ENCODE measurements at regions not wholly inside any gene's neighbourhood (a gene's known extent, or its start where the extent isn't known, plus 50 kb on each side); places are given as distances from the start of the nearest gene placed in this dataset.

DNA sequence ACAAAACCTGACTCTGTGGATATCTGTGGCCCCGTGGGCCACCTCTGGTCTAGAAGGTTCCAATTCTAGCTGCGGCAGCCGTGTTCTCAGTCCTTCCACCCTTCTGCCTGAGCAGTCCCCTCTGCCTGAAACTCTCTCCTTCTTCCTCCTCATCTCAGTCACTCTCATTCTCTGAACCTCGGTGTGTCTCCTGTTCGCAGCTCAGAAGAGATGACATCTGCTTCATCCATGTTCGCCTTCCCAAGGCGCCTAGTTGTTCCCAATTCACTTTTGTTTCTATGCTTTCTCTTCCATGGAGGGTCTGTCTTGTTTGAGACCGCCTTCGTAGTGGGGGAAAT is 95.5 kb downstream of the CEBPB start:
- DNase-seq = no peak

GRCh38 chr20:50286609-50287008 is 96.0 kb downstream of the CEBPB start:
- DNase-seq = no peak

GRCh38 chr20:50287512-50287911 is 96.9 kb downstream of the CEBPB start:
- DNase-seq = no peak

DNA sequence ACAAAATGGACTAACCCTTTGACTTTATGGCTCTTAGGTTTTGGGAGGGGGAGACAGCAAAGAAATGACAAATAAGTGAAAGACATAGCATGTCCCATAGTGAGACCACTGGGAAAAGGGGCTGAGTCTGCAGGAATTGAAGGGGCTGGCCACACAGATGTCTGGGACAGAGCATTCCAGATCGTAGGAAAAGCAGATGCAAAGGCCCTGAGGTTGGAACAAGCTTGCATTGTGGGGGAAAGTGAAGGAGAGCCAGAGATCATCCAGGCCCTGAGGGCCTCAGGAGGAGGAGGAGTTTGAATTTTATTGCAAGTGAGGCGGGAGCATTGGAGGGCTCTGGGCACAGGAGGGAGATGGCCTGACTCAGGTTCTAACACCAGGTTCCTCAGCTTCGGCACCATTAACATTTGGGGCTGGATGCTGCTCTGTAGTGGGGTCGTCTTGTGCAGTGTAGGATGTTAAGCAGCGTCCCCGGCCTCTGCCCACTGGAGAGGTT is 97.5 kb downstream of the CEBPB start:
- no peak for DNase-seq

DNA sequence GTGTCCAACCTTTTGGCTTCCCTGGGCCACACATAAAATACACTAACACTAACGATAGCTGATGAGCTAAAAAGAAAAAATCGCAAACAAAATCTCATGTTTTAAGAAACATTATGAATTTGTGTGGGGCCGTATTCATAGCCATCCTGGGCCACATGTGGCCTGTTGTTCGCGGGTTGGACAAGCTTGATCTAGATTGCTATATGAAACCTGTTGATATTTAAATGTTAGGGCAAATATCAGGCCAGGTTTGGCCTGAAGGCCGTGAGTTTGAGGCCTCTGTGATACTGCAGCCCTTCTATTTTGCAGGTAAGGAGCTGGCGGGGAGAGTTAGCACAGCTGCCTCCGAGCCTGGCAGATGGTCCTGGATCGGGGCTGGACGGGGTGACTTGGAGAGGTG is 99.0 kb downstream of the CEBPB start:
- DNase-seq = no peak

DNA sequence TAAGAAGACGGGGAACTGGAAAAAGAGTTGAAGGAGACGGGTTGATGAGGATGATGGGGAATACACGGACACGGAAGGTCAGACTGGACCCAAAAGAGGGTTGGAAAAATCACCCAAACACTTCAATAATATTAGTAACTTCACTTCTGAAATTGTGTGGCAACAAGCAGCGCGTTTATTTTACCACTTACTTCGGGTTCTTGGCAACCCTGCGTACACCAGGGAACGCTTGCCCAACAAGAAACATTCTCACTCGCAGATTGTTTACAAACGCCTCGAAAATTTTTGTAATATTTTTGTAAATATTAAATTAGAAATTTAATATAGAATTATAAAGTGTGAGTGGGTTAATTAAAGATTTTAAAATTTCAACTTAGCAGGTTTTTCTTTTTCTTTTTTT is 99.5 kb downstream of the CEBPB start:
- no peak for DNase-seq

DNA sequence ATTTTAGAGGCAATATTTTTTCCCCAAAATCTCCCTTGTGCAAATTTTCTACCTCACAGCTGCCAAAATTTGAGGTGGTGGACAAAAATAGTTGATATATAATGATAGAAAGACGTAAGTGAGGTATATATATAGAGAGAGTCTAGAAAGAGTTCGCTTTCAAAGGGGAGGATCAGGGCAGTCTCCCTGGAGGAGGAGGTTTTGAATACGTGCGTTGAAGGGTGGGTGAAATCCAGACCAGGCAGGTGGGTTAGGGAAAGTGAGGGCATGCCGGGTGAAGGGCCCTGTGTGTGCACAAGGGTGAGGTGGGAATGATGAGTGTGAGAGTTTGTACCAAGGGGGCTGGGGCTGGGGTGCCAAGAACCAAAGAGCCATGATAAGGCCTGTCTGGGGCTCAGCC is 100.2 kb downstream of the CEBPB start:
- DNase-seq = no peak

GRCh38 chr20:50291254-50292078 is 100.8 kb downstream of the CEBPB start:
- no peak for DNase-seq

DNA sequence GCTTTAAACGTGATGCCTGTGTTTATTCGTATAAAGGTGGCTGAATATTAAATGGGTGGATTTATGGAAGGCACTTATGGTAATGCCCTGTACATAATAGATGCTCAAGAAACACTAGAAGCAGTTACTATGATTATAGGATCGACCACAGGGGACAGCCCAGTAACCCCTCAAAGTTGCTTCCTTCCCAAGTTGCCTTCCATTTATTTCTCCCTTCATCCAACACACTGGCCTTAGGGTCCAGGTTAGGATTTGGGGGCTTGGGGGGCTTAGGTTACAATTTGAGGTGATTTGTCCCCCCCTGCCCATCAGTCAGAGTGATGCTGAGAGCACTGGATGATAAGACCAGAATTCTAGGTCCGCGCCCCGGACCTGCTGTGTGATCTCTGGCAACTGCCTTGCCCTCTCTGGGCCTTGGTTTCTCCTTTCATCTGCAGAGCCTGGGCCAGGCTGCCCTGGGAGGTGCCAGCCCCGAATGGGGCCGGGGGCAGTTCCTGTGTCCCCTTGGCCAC is 101.5 kb downstream of the CEBPB start:
- DNase-seq = no peak

- no peak for DNase-seq
Measured at GRCh38 chr20:50292591-50293283, 102.1 kb downstream of the CEBPB start.

DNA sequence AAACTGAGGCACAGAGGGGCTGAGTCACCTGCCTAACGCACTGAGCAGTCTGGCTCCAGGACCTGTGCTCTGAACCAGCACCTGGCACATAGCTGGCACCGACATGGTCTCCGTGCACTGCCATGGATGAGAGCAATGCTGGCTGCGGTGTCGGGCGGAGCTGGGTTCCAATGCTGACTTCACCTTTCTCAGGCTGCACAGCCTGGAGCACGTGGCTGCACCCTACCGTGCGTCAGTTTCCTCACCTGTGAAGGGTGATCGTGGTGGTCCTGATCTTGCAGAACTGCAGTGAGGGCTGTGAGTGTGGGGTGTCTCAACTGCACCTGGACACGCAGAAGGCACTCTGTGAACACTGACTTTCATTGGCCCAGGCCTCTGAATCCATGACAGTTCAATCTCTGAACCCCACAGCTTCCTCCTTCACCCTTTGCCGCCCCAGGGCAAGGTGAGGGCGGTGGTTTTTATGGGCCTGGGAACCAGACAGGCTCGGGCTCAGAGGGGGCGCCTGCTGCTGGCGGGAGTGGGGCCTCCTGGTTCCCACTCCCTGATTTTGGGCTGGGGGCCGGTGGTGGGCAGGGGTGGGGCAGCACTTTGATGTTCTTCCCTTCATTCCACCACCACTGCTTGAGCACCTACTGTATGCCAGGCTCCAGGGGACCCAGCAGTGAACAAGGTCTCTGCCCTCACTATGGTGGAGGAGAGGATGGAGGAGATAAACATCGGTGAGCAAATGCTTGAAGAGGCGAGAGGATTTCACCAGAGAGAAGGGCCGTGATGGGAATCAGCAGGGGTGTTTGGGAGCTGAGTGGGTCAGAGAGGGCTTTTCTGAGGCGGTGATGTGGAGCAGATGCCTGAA is 102.9 kb downstream of the CEBPB start:
- DNase-seq = no peak

- no peak for DNase-seq
Measured at GRCh38 chr20:50294164-50295088, 103.8 kb downstream of the CEBPB start.

GRCh38 chr20:50295345-50295744 is 104.7 kb downstream of the CEBPB start:
- no peak for DNase-seq

GRCh38 chr20:50295762-50296449 is 105.3 kb downstream of the CEBPB start:
- no peak for DNase-seq

DNA sequence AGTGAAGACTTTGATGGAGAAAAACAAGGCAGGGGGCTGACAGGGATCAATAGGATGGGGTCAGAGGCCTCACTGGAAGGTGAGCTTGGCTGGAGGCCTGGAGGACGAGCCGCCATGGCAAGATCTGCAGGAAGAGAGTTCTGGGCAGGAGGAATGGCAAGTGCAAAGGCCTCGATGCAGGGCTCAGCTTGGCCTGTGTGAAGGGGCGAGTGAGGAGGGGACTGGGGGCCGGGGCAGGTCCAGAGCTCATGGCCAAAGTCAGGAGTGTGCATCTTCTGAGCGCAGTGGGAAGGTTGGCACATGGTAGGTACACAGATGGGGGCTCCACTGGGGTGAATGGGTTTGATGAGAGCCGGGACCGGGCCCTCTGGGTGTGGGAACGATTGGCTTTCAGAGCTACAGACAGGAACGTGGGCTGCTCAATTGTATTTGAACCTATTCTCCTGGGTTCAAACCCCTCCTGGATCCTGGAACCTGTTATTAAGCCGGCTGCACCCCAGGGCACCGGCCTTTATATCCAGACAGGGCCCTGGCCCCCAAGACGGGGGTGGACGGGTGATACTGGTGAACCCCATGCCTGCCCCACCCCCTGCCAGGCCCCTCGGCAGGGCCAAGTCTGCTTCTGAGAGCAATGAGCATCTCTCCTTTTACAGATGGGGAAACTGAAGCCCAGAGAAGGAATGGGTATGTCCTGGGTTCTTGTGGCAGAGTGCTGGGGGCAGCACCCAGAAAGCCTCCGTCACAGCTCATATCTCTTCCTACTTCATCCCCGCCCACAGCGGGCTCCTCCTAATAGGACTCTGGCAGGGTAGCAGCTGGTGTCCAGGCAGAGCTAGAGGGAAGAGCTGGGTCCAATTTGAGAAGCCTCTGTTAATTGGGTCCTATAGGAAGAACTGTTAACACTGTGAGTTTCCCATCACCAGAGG is 106.1 kb downstream of the CEBPB start:
- no peak for DNase-seq

DNA sequence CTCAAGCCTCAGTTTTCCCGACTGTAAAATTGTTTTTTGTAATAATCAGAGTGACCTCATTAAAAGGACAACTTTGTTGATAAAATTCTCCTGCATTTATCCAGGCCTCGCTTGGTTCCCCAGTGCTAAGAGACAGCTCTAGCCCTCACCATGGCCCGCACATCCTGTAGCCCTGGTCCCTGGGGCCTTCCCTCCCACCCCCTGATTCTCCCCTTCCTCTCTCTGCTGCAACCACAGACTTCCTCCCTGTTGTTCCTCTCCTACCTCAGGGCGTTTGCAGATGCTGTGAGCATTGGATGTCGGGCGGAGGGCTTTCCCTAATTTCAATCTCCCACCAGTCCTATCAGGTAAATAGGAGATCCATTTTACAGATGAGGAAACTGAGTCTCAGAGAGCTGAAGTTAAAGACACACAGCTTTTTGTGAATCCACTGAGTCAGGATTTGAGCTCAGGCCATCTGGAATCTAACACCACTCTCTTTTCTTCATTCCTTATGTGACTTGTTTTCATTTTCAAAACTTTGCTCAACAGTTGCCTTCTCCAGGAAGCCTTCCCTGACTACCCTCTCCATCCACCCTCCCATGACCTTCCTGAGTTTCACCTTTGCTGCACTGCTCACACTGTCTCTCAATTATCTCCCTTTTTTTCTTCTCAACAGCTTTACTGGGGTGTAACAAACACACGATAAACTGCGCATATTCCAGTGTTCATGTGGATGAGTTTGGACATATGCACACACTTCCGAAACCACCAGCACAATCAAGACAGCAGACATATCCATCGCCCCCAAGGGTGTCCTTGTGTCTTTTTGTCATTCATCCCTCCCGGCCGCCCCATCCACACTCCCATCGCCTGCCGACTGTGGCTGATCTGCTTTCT is 107.1 kb downstream of the CEBPB start:
- DNase-seq = no peak

- DNase-seq = no peak
Measured at GRCh38 chr20:50298554-50299324, 108.1 kb downstream of the CEBPB start.

- no peak for DNase-seq
Measured at GRCh38 chr20:50299325-50299629, 108.6 kb downstream of the CEBPB start.

GRCh38 chr20:50301165-50301564 is 110.5 kb downstream of the CEBPB start:
- no peak for DNase-seq
